ENCODE measurements at regions not wholly inside any gene's neighbourhood (a gene's known extent, or its start where the extent isn't known, plus 50 kb on each side); places are given as distances from the start of the nearest gene placed in this dataset.

- TF ChIP-seq CHD7 (IDR thresholded peaks at IDR 0.05; ENCODE audit: insufficient replicate concordance, low read length): no peak
- no peak for TF ChIP-seq CBX8 (IDR thresholded peaks at IDR 0.05; ENCODE audit: borderline replicate concordance, low read depth, low read length)
- no peak for TF ChIP-seq MAX (IDR thresholded peaks at IDR 0.05)
- no peak for TF ChIP-seq GTF2F1 (IDR thresholded peaks at IDR 0.05; ENCODE audit: borderline replicate concordance, low read depth, low read length)
- no peak for TF ChIP-seq ATF2 (IDR thresholded peaks at IDR 0.05; ENCODE audit: low read length)
- TF ChIP-seq CHD2 (IDR thresholded peaks at IDR 0.05; ENCODE audit: low read length): no peak
- TF ChIP-seq TBP (IDR thresholded peaks at IDR 0.05; ENCODE audit: low read depth, low read length): no peak
- no peak for TF ChIP-seq SIX5 (IDR thresholded peaks at IDR 0.05; ENCODE audit: low read depth, low read length)
- TF ChIP-seq CREB1 (IDR thresholded peaks at IDR 0.05): no peak
- no peak for TF ChIP-seq TAF7 (optimal IDR thresholded peaks at IDR 0.05; ENCODE audit: borderline replicate concordance, low read depth, low read length)
- no peak for TF ChIP-seq EZH2 (IDR thresholded peaks at IDR 0.05; ENCODE audit: low read depth, low read length, severe bottlenecking)
These were observed 75.2 kb upstream of the TOP1 start (continued) for GRCh38 chr20:40953416-40953815.
